Globus pallidus (tissue), 1 donor: ENCODE measurements at regions not wholly inside any gene's neighbourhood (a gene's known extent, or its start where the extent isn't known, plus 50 kb on each side); places are given as distances from the start of the nearest gene placed in this dataset.

Experiments used
- DNase-seq: peaks from one replicate; pipeline ENCODE4 v3.0.0-alpha.2; 2015; ENCODE audit warnings: low spot score

DNA sequence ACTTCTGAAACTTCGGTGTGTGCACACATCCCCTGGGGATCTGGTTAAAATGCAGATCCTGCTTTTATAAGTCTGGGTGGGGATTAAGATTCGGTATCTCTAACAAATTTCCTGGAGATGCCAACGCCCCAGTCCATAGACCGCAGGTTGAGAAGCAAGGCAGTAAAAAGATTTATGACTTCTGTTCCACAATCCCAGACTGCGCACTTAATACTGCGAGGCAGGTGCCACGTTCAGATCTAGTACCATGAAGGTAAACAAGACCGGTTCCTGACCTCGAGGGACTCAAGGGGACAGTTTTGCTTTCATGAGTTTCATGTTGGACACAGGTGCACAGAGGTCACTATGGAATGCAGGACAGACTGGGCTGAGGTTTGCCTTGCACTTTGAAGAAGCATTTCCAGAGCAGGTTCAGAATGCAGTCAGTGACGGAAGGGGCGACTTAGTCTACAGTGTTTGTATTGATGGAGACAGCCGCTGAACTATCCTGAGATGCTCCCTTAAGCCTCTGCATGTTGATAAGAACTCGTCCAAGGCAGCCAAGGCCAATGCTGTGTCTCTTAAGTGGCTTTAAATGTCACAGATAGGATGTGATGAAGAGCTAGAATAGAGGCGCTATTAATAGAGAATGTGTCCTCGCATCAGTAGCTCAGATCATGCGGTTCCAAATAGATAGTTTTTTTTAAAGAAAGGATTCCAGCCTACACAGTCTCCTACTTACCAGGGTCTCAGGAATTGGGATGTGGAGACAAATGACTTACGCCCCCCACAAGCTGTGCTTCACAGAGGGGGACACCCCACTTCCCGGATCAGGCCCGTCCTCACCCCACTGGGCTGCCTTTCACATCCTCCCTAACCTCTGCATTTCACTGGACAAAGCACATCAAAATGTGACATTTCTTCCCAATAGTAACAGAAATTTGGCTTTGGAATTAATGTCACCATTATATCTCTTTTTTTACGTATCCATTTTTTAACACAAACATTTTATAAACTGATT, 97.1 kb upstream of the IRS2 start:
- no peak for DNase-seq

DNA sequence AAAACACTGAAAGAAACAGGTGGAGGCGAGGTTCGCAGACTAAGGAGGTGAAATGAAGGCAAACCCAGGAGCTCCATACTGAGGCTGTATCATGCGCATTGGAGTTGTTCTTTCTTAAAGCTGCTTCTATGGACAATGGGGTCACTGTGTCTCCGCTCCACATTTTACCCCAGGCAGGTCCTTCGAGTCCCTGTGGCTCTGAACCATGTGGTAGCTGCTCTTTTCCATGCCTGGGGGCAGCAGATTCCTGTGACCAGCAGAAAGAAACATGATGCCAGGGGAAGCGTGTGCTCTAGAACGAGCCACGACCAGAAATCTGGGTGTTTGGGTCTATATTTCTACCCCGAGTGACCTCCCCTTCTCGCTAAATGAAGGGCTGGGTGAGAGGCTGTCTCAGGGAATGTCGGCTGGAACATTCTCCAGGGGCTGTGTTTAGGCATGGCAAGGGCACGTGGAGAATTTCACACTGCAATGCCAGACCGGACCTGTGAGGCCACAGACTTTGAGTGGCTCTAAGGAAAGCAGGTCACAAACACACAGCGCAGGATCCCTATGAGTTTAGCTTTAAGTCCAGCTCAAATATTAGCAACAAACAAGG, 95.7 kb upstream of the IRS2 start:
- no peak for DNase-seq

DNA sequence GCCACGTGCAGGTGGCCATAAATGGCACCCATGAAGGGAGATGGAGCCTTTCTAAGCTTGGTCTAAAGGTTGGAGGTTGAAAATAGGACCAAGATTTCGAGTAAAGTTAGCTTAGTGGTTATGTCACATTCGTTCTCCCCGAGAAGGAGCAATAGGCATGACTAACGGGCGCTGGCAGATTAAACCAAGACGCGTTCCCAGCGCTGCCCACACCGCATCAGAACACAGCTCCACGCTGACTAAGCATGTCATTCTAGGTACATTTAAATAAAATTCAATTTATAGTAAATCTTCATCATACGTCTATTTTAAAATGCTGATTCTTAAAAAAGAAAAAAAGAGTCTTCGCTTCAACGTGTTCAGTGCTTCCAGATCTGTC, 95.0 kb upstream of the IRS2 start:
- DNase-seq, result no peak

DNA sequence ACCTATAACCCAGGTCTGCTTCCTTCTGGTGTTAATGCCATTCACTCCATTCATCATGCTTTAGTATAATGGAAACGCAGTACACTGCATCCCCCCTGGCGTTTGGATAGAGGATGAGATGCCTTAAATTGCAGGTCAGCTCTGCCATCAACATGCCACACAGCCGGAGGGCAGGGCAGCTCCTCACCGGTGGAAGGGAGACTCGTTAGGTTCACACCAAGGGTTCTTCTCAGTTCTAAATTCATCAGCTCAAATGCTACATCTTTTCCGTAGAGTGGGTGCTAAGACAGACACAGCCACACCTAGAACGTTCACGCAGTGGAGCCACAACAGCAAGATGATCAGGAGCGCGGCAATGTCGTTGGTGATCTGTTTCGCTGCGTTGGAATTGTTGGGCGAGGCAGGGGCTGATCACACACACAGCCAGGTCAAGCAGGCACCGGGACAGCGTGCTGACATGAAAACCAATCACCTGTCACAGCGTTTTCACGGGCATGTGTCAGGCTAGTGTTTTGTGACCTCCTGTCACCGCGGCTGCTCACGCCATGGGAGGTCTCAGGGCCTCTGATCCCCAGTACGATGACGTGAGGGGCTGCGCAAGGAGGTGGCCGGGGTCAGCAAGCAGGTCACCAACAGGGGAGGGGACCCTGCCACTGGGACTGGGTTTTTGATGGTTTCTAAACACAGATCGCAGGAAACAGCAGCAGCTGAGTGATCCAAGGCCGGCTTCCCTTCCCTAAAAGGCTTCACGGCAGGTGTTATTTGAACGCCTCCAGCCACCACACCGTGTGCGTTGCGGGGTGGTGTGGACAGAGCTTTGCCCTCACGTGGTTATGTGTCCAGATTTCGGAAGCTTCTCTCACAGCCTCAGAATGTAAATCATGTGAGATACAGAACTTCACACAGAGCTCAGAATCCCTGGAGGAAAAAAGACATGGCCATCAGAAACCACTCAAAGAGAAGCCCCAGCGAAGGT, 94.3 kb upstream of the IRS2 start:
- no peak for DNase-seq

DNA sequence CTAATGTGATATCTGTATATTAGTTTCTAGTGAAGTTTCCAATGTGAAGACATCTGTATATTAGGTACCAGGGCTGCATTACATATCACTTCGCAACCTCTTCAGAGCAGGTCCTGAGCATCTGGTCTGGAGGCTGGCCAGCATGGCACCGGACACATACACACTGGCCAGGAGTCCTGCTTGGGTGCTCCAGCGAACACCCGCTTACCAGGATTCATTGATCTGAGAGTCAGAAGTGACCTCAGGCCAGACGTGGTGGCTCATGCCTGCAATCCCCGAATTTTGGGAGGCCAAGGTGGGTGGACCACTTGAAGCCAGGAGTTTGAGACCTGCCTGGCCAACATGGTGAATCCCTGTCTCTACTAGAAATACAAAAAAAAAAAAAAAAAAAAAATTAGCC, 93.0 kb upstream of the IRS2 start:
- DNase-seq, result no peak

DNA sequence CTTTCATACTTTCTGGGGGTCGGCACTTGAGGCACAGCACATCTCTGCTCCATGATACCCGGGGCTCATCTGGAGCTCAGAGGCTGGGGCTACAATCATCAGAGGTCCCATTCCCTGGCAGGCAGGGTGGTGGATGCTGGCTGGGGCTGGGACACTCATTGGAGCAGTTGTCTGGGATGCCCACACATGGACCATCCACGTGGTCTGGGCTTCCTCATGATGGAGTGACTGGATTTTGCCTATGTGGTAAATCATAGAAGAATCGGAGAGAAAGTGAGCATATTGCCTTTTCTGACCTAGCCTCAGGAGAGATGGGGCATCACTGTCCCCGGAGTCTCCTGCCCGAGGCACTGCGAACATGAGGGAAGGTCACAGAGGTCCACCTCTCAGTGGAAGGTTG, 91.4 kb upstream of the IRS2 start:
- DNase-seq, result no peak

DNA sequence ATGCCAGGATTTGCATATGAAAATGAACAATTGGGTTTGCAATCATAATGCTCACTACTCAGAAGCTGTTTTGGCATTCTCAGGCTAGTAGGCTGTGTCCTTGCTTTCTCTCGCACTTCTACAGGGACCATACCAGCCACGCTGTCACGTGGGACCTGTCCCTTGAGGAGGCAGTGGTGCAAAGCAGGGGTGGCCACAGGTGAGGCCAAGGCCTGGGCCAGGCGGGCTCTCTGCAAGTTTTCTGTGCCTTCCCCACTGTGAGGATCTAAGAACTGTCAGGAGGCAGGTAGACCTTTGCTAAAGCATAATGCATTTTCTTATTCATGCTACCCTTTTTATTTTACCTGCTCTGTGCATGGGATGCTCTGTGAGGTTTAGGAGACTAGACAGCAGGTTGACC, 89.4 kb upstream of the IRS2 start:
- DNase-seq, result no peak

DNA sequence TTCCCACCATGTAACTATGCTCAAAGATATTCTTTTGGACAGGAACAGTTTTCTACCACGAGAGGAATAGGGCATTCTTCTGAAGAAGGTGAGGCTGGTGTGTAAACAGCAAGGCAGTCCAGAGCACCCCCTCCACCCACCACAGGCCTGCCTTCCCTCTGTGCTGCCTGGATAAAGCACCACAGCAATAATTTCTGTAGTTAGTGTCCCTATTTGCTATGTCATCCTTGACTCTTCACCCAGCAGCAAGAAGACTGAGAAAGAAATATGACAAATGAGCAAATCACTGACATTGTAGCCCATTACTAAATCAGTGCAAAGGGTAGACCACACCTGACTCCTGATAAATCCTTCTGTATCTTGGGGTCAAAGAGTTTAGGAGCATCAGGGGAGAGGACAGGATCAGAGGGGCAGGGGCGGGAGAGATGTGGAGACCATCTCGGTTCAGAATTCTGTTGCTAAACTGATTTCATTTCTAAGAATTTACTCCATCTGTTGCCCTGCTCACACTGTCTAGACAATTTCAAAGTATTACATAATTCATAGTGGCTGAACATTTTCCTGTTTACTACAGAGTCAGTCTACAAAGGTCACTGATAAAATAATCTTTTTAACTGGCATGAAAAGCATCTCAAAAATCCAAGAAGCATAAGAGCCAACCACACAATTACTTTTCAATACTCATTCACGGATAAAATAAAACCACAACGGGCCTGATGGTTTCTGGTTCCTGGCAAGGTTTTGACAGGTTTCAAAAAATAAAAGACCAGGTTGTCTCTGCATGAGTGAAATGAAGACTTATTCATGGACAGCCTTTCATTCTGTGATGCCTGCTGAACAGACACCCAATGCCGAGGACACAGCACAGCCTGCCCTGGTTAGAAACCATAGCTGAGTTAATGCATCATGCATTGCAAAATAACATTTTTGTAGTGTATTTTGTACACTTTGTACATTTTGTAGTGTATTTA, 88.4 kb upstream of the IRS2 start:
- DNase-seq, result no peak

DNA sequence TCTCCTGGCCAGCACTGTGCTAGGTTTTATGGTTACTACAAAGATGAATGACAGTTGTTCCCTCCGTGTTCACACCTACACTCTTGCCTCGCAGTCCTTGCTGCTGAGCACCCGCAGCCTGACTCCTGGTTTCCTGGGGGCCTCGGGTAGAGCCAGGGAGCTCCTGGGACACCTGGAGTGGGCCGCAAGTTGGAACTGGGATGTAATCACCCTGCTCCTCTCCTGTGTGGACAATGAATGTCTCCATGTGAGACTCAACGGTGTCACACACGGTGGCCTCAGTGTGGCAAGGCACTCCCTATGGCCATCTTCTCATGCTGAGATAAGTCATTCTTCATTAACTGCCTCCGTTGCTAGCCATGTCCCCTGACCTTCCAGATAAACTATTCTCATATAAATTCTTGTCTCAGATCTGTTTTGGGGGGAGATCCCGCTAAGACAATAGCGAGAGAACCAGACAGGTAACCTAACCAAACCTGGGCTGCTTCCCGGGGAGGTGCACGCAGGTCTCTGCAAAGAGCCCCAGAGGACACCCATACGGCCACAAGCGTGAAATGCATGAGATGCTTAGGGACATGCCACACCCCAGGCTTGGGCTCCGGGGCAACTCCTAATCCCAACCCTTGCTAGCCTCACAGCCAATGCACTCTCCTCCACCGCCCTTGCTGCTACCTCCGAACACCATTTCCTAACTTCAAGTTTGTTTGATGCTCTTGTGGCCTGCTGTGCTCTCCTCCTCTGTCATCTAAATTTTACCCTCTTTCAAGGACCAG, 87.2 kb upstream of the IRS2 start:
- DNase-seq, result no peak

DNA sequence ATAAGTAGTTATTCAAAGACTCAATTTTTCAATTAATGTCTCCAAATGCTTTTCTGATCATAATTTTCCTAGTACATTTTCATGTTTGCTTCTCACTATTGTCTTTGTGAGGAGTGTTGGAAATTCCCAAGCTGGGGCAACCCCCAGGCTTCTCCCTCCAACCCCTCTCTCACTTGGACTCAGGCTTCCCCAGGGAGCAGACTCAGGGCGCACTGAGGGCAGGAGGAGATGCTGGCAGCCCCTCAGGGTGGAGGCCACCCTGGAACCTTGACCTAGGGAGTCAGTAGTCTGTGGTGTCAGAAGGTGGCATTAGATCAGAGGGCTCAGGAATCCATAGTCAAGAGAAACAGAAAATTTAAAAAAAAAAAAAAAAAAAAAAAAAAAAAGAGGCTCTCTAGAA, 86.5 kb upstream of the IRS2 start:
- no peak for DNase-seq

DNA sequence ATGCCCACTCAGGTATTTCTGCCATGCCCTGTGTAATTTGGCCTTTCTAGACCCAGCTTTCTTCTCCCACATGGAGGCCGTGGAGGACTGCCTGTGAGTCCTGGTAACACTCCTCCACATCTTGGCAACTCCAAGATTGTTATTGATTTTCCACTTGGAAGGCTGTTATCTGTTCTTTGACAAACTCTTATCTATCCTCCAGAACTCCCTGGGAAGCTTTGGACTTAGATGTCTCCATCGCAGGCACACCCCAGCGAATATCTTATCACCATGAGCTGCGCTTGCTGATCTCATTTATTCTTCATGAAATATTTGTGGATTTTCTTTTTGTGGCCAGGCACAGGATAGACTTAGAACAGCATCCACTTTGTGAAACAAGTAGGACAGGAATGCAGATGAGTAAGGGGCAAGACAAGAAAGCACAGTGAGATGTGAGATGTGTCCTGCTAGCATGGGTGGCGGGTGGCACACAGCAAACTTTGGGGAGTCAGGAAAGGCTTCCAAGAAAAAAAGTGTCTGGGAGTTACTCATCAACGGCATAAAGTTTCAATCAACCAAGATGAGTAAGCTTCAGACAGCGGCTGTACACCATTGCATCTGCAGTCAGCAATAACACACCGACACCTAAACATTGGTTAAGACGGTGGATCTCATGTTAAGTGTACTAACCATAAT, 84.5 kb upstream of the IRS2 start:
- no peak for DNase-seq

DNA sequence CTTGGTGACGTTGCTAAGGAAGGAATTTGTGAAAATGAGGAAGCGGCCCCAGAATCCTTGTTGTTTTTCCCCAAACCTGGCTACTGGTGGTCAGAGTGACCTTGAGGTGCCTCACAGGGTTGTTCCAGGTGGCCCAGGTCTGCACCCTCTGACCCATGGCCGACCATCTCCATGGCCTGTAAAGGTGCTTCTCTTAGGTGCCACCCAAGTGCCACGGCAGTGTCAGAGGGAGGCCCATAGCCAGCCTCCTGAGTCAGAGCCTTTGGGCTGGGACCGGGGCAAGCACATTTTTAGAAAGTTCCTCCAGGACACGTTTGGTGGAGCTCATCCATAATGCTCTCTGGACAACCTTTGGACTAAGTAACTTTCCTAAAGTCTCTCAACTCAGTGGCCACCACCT, 83.9 kb upstream of the IRS2 start:
- DNase-seq, result no peak

DNA sequence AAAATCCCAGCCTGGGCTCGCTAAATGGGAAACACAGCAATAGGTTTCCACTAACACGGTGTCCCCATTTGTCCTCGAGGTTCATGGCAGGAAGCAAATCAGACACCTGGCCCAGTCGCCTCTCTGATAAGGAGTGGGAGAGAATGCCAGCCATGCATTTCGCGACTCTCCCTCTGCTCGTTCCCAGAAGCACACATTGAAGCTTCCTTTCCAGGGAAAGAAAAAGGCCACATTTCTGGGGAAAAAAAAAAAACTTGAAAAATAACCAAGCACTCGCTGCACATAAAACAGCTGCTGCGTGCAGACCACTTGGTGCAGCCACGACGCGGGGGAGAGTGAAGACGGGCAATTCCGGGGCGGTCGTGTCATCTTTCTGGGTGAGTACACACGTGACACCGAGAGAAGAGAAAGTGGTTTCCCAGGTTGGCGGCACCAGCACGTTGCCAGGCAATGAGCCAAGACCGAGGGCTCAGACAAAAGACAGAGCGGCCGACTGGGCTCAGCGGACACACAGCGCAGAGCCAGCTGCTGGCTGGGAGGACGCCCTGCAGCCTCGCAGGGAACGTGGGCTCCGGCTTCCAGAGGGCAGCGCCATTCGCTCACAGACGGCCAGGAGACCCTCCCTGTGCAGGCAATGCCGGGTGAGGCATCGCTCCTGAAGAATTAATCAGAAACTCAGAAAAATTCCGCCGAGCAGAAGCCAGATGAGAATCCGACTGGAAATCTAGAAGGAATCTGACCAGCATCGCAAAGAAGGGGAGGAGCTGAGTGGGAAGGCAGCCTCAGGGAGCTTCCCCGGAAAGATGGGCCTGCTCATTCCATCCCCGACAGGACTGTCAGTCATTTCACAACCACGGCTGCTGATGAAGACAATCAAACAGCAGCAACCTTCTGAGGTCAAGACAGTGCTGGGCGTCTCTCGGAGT, 83.2 kb upstream of the IRS2 start:
- DNase-seq, result peak; percentile 38

DNA sequence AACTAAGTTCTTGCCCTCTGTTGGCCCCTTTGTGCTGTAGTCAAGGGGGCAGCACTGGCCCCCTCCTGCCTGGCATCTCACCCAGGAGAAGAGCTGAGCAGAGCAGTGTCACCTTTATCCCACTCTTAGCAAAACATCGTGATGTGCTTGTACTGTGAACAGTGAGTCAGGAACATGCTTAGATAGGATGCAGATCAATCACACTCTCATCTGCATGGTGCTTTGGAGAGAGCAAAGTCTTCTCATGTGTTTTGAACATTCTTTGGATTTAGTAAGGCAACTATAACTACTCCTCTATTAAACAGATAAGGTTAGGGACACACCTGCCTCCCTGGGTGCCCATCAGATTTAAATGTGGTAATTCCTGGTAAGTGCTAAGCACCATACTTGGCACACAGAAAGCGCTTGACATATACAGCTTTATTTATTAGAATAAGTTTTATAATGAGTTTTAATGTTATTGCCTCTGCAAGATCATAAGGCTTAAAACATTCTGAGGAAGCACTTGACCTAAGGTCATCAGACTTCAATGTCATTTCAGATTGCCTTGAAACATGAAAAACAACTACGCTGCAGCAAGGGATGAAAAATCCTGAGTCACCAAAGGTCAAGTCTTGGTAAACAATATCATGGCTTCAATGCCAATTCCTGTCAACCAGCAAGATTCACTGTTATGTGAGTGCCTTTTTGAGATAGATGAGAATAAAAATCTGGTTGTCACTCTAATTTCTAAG, 82.4 kb upstream of the IRS2 start:
- DNase-seq, result no peak

DNA sequence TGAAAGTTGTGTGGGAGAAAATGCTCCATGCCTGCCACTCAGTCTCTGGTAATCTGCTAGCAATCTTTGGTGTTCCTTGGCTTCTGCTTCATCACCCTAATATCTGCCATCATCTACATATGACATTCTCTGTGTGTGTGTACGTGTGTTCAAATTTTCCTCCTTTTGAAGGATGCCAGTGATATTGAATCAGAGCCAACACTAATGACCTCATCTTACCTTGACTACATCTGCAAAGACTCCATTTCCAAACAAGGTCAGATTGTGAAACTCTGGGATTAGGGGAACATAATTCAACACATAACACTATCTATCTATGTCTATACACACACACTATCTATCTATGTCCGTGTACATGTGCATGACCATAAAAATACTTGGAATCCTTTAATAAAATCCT, 81.4 kb upstream of the IRS2 start:
- DNase-seq, result no peak

DNA sequence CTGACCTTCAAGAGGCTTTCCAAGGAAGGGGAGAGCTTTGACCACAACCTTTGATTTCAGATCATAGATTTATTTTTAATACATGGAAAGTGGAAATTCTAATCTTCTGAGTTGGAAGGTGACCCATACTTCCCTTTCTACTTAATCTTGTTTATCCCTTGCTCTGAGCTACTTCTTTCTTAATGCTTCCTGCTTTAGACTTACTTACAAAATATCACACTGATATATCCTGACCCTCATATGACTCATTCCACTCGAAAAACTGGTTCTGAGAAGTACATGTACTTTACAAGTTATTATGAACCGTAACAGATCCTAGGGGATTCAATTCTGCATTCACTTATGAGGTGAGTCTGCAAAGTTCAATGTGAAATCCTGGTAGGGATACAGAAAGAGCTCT, 76.2 kb upstream of the IRS2 start:
- no peak for DNase-seq

DNA sequence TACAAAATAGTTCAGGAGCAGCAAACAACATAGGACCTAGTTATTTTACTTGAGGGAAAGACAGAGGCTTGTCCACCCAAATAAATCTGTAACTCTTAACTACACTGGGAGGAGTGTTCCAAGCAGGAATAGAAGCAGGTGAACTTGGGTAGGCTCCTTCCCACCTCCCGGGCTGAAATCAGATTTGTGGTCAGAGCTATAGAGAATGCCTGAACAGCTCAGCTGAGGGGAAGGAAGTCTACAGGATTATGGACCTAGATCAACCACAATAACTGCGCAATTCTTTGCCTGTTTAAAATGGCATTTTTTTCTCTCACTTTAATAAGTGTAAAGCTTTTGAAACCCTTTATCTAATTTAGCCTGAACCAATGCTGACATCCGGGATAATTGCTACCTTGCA, 73.5 kb upstream of the IRS2 start:
- DNase-seq, result no peak

DNA sequence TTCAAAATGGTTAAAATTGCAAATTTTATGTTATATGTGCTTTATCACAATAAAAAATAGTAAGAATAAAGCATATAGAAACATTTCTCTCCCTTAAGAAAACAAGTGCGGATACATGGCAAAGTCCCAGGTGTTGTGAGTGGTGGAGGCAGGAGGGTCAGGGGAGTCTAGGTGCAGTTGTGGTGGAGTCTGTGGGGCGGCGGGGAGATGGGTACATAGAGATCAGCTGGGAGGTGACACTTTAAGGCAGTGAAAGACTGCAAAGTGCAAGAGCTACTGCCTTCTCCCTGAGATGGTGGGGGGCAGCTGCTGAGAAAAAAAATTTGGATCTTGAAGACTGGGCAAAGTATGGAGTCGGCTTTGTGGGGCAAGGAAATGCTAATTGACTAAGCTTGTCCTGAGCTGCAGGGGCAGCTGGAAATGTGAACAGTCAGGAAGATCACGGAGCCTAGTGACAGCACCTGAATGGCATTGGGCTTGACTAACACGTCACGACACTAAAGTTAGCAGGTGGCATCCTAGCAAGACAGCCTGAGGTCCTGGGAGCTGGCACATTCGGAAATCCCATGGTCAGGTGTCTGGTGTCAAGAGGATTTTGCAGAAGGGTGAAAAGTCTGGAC, 72.9 kb upstream of the IRS2 start:
- DNase-seq, result no peak
